Osteocyte (in vitro differentiated cells): ENCODE measurements at regions not wholly inside any gene's neighbourhood (a gene's known extent, or its start where the extent isn't known, plus 50 kb on each side); places are given as distances from the start of the nearest gene placed in this dataset.

Experiments used
- DNase-seq: peaks from one replicate; pipeline ENCODE4 v3.0.0; 2021; ENCODE audit warnings: mixed read lengths; ENCODE audit not compliant: unreplicated experiment; ENCODE audit errors: extremely low spot score
- H3K27ac Mint-ChIP-seq: one replicate; pipeline ENCODE4 v1.8.0; 2021; ENCODE audit warnings: mild to moderate bottlenecking, mixed read lengths; ENCODE audit not compliant: unreplicated experiment
- H3K27me3 Mint-ChIP-seq: one replicate; pipeline ENCODE4 v1.8.0; 2021; ENCODE audit warnings: mixed read lengths; ENCODE audit not compliant: unreplicated experiment
- H3K36me3 Mint-ChIP-seq: one replicate; pipeline ENCODE4 v1.8.0; 2021; ENCODE audit warnings: mixed read lengths; ENCODE audit not compliant: unreplicated experiment
- H3K4me1 Mint-ChIP-seq: one replicate; pipeline ENCODE4 v1.8.0; 2021; ENCODE audit warnings: mixed read lengths; ENCODE audit not compliant: unreplicated experiment
- H3K4me3 Mint-ChIP-seq: one replicate; pipeline ENCODE4 v1.8.0; 2021; ENCODE audit warnings: mild to moderate bottlenecking, moderate library complexity, mixed read lengths; ENCODE audit not compliant: unreplicated experiment
- H3K9me3 Mint-ChIP-seq: one replicate; pipeline ENCODE4 v1.8.0; 2021; ENCODE audit warnings: mixed read lengths; ENCODE audit not compliant: unreplicated experiment
- CTCF ChIP-seq: fragments of 200-600 bp; sonication (generic); IDR thresholded peaks from 2 replicates; pipeline ENCODE4 v1.5.0; 2021; ENCODE audit warnings: antibody characterized with exemption, mild to moderate bottlenecking, moderate library complexity

- peaks cover 43% of the 10 kb centered on the region for H3K9me3 Mint-ChIP-seq
- H3K27me3 Mint-ChIP-seq: no peaks in the 10 kb centered on the region
- H3K36me3 Mint-ChIP-seq: no peaks in the 10 kb centered on the region
- no peak for TF ChIP-seq CTCF
- no peaks in the 10 kb centered on the region for H3K4me1 Mint-ChIP-seq
- no peak for DNase-seq
- H3K27ac Mint-ChIP-seq: no peak overlapping the region
- no peak overlapping the region for H3K4me3 Mint-ChIP-seq
Measured at GRCh38 chr10:130720235-130720634, 584.0 kb downstream of the GLRX3 start.

- no peaks in the 10 kb centered on the region for H3K27me3 Mint-ChIP-seq
- H3K9me3 Mint-ChIP-seq: peaks cover 45% of the 10 kb centered on the region
- no peaks in the 10 kb centered on the region for H3K4me1 Mint-ChIP-seq
- peaks cover 3% of the 10 kb centered on the region for H3K36me3 Mint-ChIP-seq
- no peak overlapping the region for H3K27ac Mint-ChIP-seq
- no peak for DNase-seq
- H3K4me3 Mint-ChIP-seq: no peak overlapping the region
- TF ChIP-seq CTCF: no peak
Measured at GRCh38 chr10:130721971-130722370, 585.8 kb downstream of the GLRX3 start.

GRCh38 chr10:130723704-130724103 lies 587.5 kb downstream of the GLRX3 start:
- no peak for DNase-seq
- H3K27ac Mint-ChIP-seq: no peak overlapping the region
- no peak overlapping the region for H3K4me3 Mint-ChIP-seq
- H3K4me1 Mint-ChIP-seq: no peaks in the 10 kb centered on the region
- peaks cover 3% of the 10 kb centered on the region for H3K36me3 Mint-ChIP-seq
- H3K9me3 Mint-ChIP-seq: peaks cover 32% of the 10 kb centered on the region
- no peaks in the 10 kb centered on the region for H3K27me3 Mint-ChIP-seq
- no peak for TF ChIP-seq CTCF

- DNase-seq: no peak
- H3K36me3 Mint-ChIP-seq: peaks cover 3% of the 10 kb centered on the region
Measured at GRCh38 chr10:130725474-130725970, 586.0 kb downstream of the TCERG1L start.

More at GRCh38 chr10:130725474-130725970, 586.0 kb downstream of the TCERG1L start:
- TF ChIP-seq CTCF: no peak
- peaks cover 32% of the 10 kb centered on the region for H3K9me3 Mint-ChIP-seq
- H3K4me1 Mint-ChIP-seq: no peaks in the 10 kb centered on the region
- no peaks in the 10 kb centered on the region for H3K27me3 Mint-ChIP-seq
- no peak overlapping the region for H3K27ac Mint-ChIP-seq
- H3K4me3 Mint-ChIP-seq: no peak overlapping the region
